HG02852 (cell line): ENCODE measurements at regions not wholly inside any gene's neighbourhood (a gene's known extent, or its start where the extent isn't known, plus 50 kb on each side); places are given as distances from the start of the nearest gene placed in this dataset.

Experiments
- ATAC-seq: cut with Tn5 transposase; IDR thresholded peaks from one replicate; pipeline ENCODE4 v1.9.1; 2021; ENCODE audit warnings: mild to moderate bottlenecking, moderate library complexity; ENCODE audit not compliant: unreplicated experiment

GRCh38 chr18:41756141-41756540, 198.9 kb upstream of the PIK3C3 start:
- ATAC-seq = no peak

GRCh38 chr18:41754332-41754731, 200.7 kb upstream of the PIK3C3 start:
- no peak for ATAC-seq

- no peak for ATAC-seq
Observed at GRCh38 chr18:41753826-41754225, 201.2 kb upstream of the PIK3C3 start.

- ATAC-seq = no peak
Observed at GRCh38 chr18:41752826-41753225, 202.2 kb upstream of the PIK3C3 start.

GRCh38 chr18:41751652-41752051, 203.4 kb upstream of the PIK3C3 start:
- ATAC-seq = no peak

- ATAC-seq = no peak
Observed at GRCh38 chr18:41751161-41751560, 203.9 kb upstream of the PIK3C3 start.

GRCh38 chr18:41747723-41748242, 207.3 kb upstream of the PIK3C3 start:
- no peak for ATAC-seq

- ATAC-seq = no peak
Observed at GRCh38 chr18:41745166-41746049, 209.6 kb upstream of the PIK3C3 start.

- ATAC-seq = no peak
Observed at GRCh38 chr18:41744421-41745030, 210.5 kb upstream of the PIK3C3 start.

- no peak for ATAC-seq
Observed at GRCh38 chr18:41737218-41737617, 217.8 kb upstream of the PIK3C3 start.

- ATAC-seq = no peak
Observed at GRCh38 chr18:41734917-41735316, 220.1 kb upstream of the PIK3C3 start.

- no peak for ATAC-seq
Observed at GRCh38 chr18:41732356-41732755, 222.7 kb upstream of the PIK3C3 start.

GRCh38 chr18:41731884-41732283, 223.2 kb upstream of the PIK3C3 start:
- no peak for ATAC-seq

- ATAC-seq = no peak
Observed at GRCh38 chr18:41724195-41724594, 230.8 kb upstream of the PIK3C3 start.

GRCh38 chr18:41721103-41721790, 233.8 kb upstream of the PIK3C3 start:
- no peak for ATAC-seq

GRCh38 chr18:41720226-41720625, 234.8 kb upstream of the PIK3C3 start:
- ATAC-seq = no peak

- ATAC-seq = no peak
Observed at GRCh38 chr18:41719808-41720207, 235.2 kb upstream of the PIK3C3 start.

GRCh38 chr18:41714872-41715271, 240.2 kb upstream of the PIK3C3 start:
- no peak for ATAC-seq

- ATAC-seq = no peak
Observed at GRCh38 chr18:41713969-41714825, 240.8 kb upstream of the PIK3C3 start.

GRCh38 chr18:41706301-41706700, 248.7 kb upstream of the PIK3C3 start:
- ATAC-seq = no peak
